Skeletal muscle cell (primary cell): ENCODE measurements at regions not wholly inside any gene's neighbourhood (a gene's known extent, or its start where the extent isn't known, plus 50 kb on each side); places are given as distances from the start of the nearest gene placed in this dataset.
"Not testable (repeated sequence)": the region's sequence is repeated elsewhere in the genome, so short reads cannot be mapped to it uniquely, and the experiment has no call there.

ENCODE experiments used
- DNase-seq: peaks from one replicate; pipeline ENCODE4 v3.0.0-alpha.2; 2010; ENCODE audit warnings: low read depth
- H3K4me3 ChIP-seq: 2 replicates; pipeline ENCODE4 v1.5.1; 2011; ENCODE audit warnings: low read depth, mild to moderate bottlenecking, control low read depth, low read length, moderate library complexity

GRCh38 chr15:38103564-38103963 is 149.1 kb upstream of the SPRED1 start:
- no peak for DNase-seq
- H3K4me3 ChIP-seq = no peak overlapping the region

- no peak overlapping the region for H3K4me3 ChIP-seq
- DNase-seq = no peak
These were observed 141.6 kb upstream of the SPRED1 start for GRCh38 chr15:38111070-38111469.

GRCh38 chr15:38112406-38112805 is 140.2 kb upstream of the SPRED1 start:
- no peak overlapping the region for H3K4me3 ChIP-seq
- DNase-seq = no peak

- DNase-seq = no peak
- H3K4me3 ChIP-seq = no peak overlapping the region
These were observed 137.5 kb upstream of the SPRED1 start for GRCh38 chr15:38115121-38115520.

GRCh38 chr15:38117781-38118180 is 134.9 kb upstream of the SPRED1 start:
- no peak for DNase-seq
- H3K4me3 ChIP-seq = no peak overlapping the region

- H3K4me3 ChIP-seq, DNase-seq: not testable (repeated sequence)
These were observed 132.8 kb upstream of the SPRED1 start for GRCh38 chr15:38119865-38120264.

GRCh38 chr15:38127306-38127771 is 125.3 kb upstream of the SPRED1 start:
- no peak for DNase-seq
- H3K4me3 ChIP-seq = no peak overlapping the region

GRCh38 chr15:38128341-38128781 is 124.3 kb upstream of the SPRED1 start:
- no peak for DNase-seq
- H3K4me3 ChIP-seq = no peak overlapping the region

GRCh38 chr15:38128921-38129320 is 123.7 kb upstream of the SPRED1 start:
- DNase-seq = no peak
- H3K4me3 ChIP-seq = no peak overlapping the region

GRCh38 chr15:38129531-38130204 is 123.0 kb upstream of the SPRED1 start:
- peak; percentile 100 for DNase-seq

GRCh38 chr15:38130205-38130567 is 122.5 kb upstream of the SPRED1 start:
- peak overlapping the region; percentile 38 for H3K4me3 ChIP-seq
- DNase-seq = no peak

More at GRCh38 chr15:38129531-38130204, 123.0 kb upstream of the SPRED1 start:
- H3K4me3 ChIP-seq = peak overlapping the region; percentile 38

GRCh38 chr15:38130740-38131498 is 121.7 kb upstream of the SPRED1 start:
- peak overlapping the region; percentile 38 for H3K4me3 ChIP-seq
- DNase-seq = peak; percentile 99

GRCh38 chr15:38134252-38134651 is 118.4 kb upstream of the SPRED1 start:
- no peak for DNase-seq
- no peak overlapping the region for H3K4me3 ChIP-seq

- not testable (repeated sequence) for H3K4me3 ChIP-seq, DNase-seq
These were observed 110.4 kb upstream of the SPRED1 start for GRCh38 chr15:38142195-38142594.

GRCh38 chr15:38144921-38145320 is 107.7 kb upstream of the SPRED1 start:
- H3K4me3 ChIP-seq = no peak overlapping the region
- DNase-seq = no peak

GRCh38 chr15:38145651-38146111 is 107.0 kb upstream of the SPRED1 start:
- DNase-seq = no peak
- no peak overlapping the region for H3K4me3 ChIP-seq

GRCh38 chr15:38147246-38147645 is 105.4 kb upstream of the SPRED1 start:
- no peak for DNase-seq
- no peak overlapping the region for H3K4me3 ChIP-seq

GRCh38 chr15:38148471-38148870 is 104.2 kb upstream of the SPRED1 start:
- H3K4me3 ChIP-seq = no peak overlapping the region
- DNase-seq = no peak

- H3K4me3 ChIP-seq = no peak overlapping the region
- no peak for DNase-seq
These were observed 103.3 kb upstream of the SPRED1 start for GRCh38 chr15:38149315-38149714.

GRCh38 chr15:38150148-38150547 is 102.5 kb upstream of the SPRED1 start:
- DNase-seq = no peak
- H3K4me3 ChIP-seq = no peak overlapping the region

GRCh38 chr15:38150794-38151193 is 101.8 kb upstream of the SPRED1 start:
- H3K4me3 ChIP-seq = no peak overlapping the region
- no peak for DNase-seq
